Pancreas (tissue), 10 donors: ENCODE measurements at regions not wholly inside any gene's neighbourhood (a gene's known extent, or its start where the extent isn't known, plus 50 kb on each side); places are given as distances from the start of the nearest gene placed in this dataset.

Source experiments
- ATAC-seq, 4 donors: fragments of 200-7000 bp; cut with Tn5 transposase; one replicate each; pipeline versions ENCODE4 v1.8.0 to v1.9.1; 2020; ENCODE audit warnings: mild to moderate bottlenecking in 4 of 4, moderate library complexity in 4 of 4
- DNase-seq, 6 donors: peaks; one replicate each; pipeline ENCODE4 v3.0.0-alpha.2; 2020
- FAIRE-seq: peaks from 2 replicates; lab custom pipeline; 2012; peaks lifted over from hg19 to GRCh38; lab: Jason Lieb, UNC
- H3K27ac ChIP-seq, 4 donors: fragments of 200-600 bp; sonication (generic); 1 replicate in 3 of 4; 2 replicates in 1 of 4; pipeline versions ENCODE4 v1.5.0 to v1.8.0; 2020
- H3K27me3 ChIP-seq, 4 donors: fragments of 200-600 bp; one replicate each; pipeline ENCODE4 v1.8.0; 2021
- H3K36me3 ChIP-seq, 3 donors: fragments of 200-600 bp; sonication (generic) in 1 of 3; one replicate each; pipeline versions ENCODE4 v1.5.0 to v1.8.0; 2020 to 2021
- H3K4me1 ChIP-seq, 3 donors: fragments of 200-600 bp; one replicate each; pipeline ENCODE4 v1.8.0; 2021
- H3K4me3 ChIP-seq, 4 donors: fragments of 200-600 bp; sonication (generic) in 2 of 4; one replicate each; pipeline versions ENCODE4 v1.5.0 to v1.8.0; 2020 to 2021
- H3K9me3 ChIP-seq, 4 donors: fragments of 200-600 bp; one replicate each; pipeline ENCODE4 v1.8.0; 2021
- WGBS, 2 donors: extraction: QIAGEN DNeasy Blood & Tissue Kit; methylation state at CpG; one replicate each; pipeline ENCODE4 v1.1.7; 2013; 5-methylcytosine and 5-hydroxymethylcytosine counted together
- intact Hi-C, 3 donors: fragments of 100-400 bp; cut with DNase I; formaldehyde crosslinking; loops; one replicate each; pipeline versions ENCODE4 v1.11.1 to v1.14.2; 2022
- TF ChIP-seq, protein P1 (sequence below), 4 donors: fragments of 200-600 bp; sonication (generic) in 3 of 4; IDR thresholded peaks; one replicate each; pipeline versions ENCODE4 v1.5.0 to v1.8.0; 2021; ENCODE audit warnings: antibody characterized with exemption in 4 of 4
- donor health status: healthy with polysubstance abuse.
- donor health status: DM: no; HTN: no; CAD: no; lungs with moderate emphysema.
- donor health status: DM: no; HTN: no; CAD: no.
- donor health status: control.
- donor health status: control.
- donor health status: Bipolar disorder and iron deficiency.
- donor health status: DM: yes; HTN: yes; CAD: no.
- donor health status: DM: no; HTN: no; CAD: no.
- donor health status: DM: no; HTN: no; CAD: no.
- donor health status: DM: yes; HTN: yes; CAD: no.

DNA sequence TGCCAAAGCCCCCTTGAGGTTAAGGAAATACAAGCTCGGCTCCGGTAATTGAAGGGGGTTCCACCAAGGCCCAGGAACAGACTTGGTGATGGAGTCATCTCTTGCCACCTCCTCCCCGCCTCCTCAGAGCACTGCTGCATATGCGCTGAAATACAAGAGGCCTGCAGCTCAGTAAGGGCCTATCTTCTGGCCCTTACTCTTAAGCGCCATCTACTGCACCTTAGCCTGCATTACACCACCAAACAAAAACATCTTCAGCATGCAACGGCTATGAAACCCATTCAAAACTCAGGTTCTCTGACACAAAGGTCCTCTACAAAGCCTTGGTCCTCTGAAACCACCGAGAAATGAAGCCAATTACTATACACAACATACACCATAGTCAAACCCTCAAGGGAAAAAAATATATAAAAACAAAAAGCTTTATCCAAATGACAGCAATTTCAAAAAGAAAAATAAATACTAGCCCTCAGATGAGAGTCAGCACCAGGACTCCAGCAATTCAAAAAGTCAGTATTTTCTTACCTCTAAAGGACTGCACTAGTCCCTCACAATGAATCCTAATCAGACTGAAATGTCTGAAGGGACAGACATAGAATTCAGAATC, 176.8 kb upstream of the TBX20 start:
- Histone ChIP-seq H3K36me3 (no peaks in the 10 kb centered on the region), H3K27ac (no peak overlapping the region), H3K27me3 (peaks cover 0 to 4% (median 0%) of the 10 kb centered on the region in 4 donors), H3K4me3 (no peak overlapping the region), H3K4me1 (no peaks in the 10 kb centered on the region), H3K9me3 (no peaks in the 10 kb centered on the region)
- intact Hi-C loops = no loop called here
- ATAC-seq = no peak
- no peak for DNase-seq
- WGBS, 2 donors = 59% methylated on average over 7 of the region's 7 CpGs
- TF ChIP-seq, protein P1, sequence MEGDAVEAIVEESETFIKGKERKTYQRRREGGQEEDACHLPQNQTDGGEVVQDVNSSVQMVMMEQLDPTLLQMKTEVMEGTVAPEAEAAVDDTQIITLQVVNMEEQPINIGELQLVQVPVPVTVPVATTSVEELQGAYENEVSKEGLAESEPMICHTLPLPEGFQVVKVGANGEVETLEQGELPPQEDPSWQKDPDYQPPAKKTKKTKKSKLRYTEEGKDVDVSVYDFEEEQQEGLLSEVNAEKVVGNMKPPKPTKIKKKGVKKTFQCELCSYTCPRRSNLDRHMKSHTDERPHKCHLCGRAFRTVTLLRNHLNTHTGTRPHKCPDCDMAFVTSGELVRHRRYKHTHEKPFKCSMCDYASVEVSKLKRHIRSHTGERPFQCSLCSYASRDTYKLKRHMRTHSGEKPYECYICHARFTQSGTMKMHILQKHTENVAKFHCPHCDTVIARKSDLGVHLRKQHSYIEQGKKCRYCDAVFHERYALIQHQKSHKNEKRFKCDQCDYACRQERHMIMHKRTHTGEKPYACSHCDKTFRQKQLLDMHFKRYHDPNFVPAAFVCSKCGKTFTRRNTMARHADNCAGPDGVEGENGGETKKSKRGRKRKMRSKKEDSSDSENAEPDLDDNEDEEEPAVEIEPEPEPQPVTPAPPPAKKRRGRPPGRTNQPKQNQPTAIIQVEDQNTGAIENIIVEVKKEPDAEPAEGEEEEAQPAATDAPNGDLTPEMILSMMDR (IDR thresholded peaks at IDR 0.05) = no peak
- no peak for FAIRE-seq

DNA sequence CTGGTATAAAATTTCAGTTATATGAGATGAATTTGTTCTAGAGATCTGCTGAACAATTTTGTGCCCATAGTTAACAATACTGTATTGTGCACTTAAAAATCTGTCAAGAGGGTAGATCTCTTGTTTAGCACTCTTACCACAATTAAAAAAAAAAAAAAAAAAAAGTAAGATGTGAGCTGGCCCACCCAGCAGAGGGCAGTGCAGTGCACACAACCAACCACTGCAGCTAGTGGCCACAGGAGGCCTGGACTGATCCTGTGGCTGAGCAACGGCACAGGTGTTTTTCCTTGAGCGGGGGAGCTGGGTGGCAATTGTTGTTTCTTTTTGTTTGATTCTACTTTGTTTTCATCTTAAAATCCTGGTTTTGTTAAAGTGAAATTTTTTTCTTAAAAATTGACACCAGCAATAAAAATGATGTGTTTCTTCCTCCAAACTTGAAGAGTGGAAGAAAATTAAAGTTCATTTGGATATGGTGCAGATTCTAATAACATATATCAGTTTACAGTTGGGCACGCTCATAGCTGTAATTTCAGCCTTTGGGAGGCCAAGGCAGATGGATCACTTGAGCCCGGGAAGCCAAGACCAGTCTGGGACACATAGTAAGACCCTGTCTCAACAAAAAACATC, 171.1 kb upstream of the TBX20 start:
- H3K27ac ChIP-seq = no peak overlapping the region
- intact Hi-C loops = loop anchor here in 1 of 3 donors (5.0 to 10.0 kb wide), 2 partner anchors 110 to 202 kb away; no protein-coding TSS in a partner anchor
- no peak overlapping the region for H3K4me3 ChIP-seq
- ATAC-seq = peak; percentile 50 to 94 (median 91)
- peak; percentile 32 to 74 (median 64) for DNase-seq
- FAIRE-seq = no peak
- H3K9me3 ChIP-seq = no peaks in the 10 kb centered on the region
- H3K4me1 ChIP-seq = no peaks in the 10 kb centered on the region
- H3K36me3 ChIP-seq = no peaks in the 10 kb centered on the region
- TF ChIP-seq, protein P1 (IDR thresholded peaks at IDR 0.05) = peak; percentile 52 to 76 (median 68)
- 35 to 40% methylated on average over 4 of the region's 4 CpGs for WGBS, 2 donors
- H3K27me3 ChIP-seq = peaks cover 0 to 5% (median 0%) of the 10 kb centered on the region in 4 donors

DNA sequence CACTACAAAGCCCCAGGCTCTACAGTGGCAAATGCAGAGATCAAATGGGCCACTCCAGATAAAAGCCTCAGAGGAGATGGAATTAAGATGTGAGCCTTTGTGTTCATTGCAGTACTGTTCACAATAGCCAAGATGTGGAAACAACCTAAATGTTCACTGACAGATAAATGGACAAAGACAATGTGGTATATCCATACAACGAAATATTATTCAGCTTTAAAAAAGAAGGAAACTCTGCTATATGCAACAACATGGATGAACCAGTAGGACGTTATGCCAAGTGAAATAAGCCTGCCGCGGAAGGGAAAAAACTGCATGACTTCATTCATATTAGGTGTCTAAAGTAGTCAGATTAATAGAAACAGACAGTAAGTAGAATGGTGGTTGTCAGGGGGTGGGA, 170.5 kb upstream of the TBX20 start:
- peaks cover 0 to 5% (median 0%) of the 10 kb centered on the region in 4 donors for H3K27me3 ChIP-seq
- H3K36me3 ChIP-seq = no peaks in the 10 kb centered on the region
- no peak overlapping the region for H3K4me3 ChIP-seq
- no peaks in the 10 kb centered on the region for H3K4me1 ChIP-seq
- TF ChIP-seq, protein P1 (IDR thresholded peaks at IDR 0.05) = no peak
- no peak overlapping the region for H3K27ac ChIP-seq
- intact Hi-C loops = loop anchor here in 1 of 3 donors (10.0 kb wide), 1 partner anchor 110 kb away; no protein-coding TSS in a partner anchor
- no peak for FAIRE-seq
- no peaks in the 10 kb centered on the region for H3K9me3 ChIP-seq
- DNase-seq = no peak
- WGBS, 2 donors = 59 to 66% methylated on average over 4 of the region's 4 CpGs
- ATAC-seq = no peak

DNA sequence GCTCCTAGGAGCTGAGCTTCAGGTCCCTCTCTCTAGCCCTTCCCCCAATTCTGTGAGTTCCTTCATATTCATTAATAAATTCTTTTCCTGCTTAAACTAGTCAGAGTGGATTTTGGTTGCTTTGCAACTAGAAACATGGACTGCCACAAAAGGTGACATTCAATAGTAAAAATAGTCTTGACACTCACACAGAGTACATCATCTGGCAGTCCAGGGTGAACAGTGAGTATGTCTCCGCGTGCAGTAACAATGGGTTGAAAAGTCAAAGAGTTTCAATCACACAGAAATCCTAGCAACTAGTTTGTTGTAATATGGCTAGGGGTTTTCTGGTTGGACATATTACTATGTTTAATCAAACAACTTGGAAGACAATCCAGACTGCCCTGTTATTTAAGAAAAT, 168.8 kb upstream of the TBX20 start:
- Histone ChIP-seq H3K36me3 (no peaks in the 10 kb centered on the region), H3K9me3 (no peaks in the 10 kb centered on the region), H3K27me3 (peaks cover 0 to 5% (median 0%) of the 10 kb centered on the region in 4 donors), H3K27ac (no peak overlapping the region), H3K4me1 (no peaks in the 10 kb centered on the region), H3K4me3 (no peak overlapping the region)
- ATAC-seq (no peak), FAIRE-seq (no peak), DNase-seq (no peak)
- TF ChIP-seq, protein P1 (IDR thresholded peaks at IDR 0.05) = no peak
- intact Hi-C loops = loop anchor here in 1 of 3 donors (10.0 kb wide), 1 partner anchor 112 kb away; no protein-coding TSS in a partner anchor
- 83 to 85% methylated on average over 2 of the region's 2 CpGs for WGBS, 2 donors

DNA sequence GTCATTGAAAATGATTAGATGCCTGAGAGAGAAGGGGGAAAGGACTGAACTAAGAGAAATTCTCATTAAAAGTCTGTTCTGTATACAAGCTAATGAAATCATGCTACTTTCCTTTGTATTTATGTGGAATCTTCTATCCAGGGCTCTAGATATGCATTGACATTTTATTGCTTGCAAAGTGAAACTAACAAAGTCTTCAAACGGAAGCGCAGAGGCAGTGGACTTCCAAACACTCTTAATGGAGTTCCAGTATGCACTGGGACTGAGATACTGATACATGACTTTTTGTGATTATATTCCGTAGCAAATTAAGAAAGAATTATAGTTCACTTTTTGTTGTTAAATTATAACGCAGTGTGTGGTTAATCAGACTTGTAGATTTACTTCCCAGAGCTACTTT, 166.8 kb upstream of the TBX20 start:
- Histone ChIP-seq H3K4me1 (no peaks in the 10 kb centered on the region), H3K4me3 (no peak overlapping the region), H3K27ac (no peak overlapping the region), H3K36me3 (no peaks in the 10 kb centered on the region), H3K9me3 (no peaks in the 10 kb centered on the region), H3K27me3 (peaks cover 0 to 5% (median 0%) of the 10 kb centered on the region in 4 donors)
- FAIRE-seq (no peak), ATAC-seq (no peak), DNase-seq (no peak)
- intact Hi-C loops = loop anchor here in 1 of 3 donors (10.0 kb wide), 1 partner anchor 114 kb away; no protein-coding TSS in a partner anchor
- TF ChIP-seq, protein P1 (IDR thresholded peaks at IDR 0.05) = no peak
- WGBS, 2 donors = 40 to 41% methylated on average over 4 of the region's 4 CpGs
